Kidney (tissue), 13 donors: ENCODE measurements at regions not wholly inside any gene's neighbourhood (a gene's known extent, or its start where the extent isn't known, plus 50 kb on each side); places are given as distances from the start of the nearest gene placed in this dataset.

Source experiments
- DNase-seq, 5 donors: peaks; one replicate each; pipeline ENCODE4 v3.0.0-alpha.2; 2013 to 2020
- FAIRE-seq: peaks from 2 replicates; lab custom pipeline; 2012; peaks lifted over from hg19 to GRCh38; lab: Jason Lieb, UNC
- H3K27ac ChIP-seq, 2 donors: one replicate each; pipeline ENCODE4 v1.7.0; 2013; ENCODE audit warnings: low read depth in 2 of 2, low read length in 2 of 2, inconsistent platforms in 1 of 2
- H3K27me3 ChIP-seq: one replicate; pipeline ENCODE4 v1.7.1; 2013; ENCODE audit warnings: low read length, inconsistent platforms; ENCODE audit not compliant: control insufficient read depth, insufficient read depth
- H3K36me3 ChIP-seq, 3 donors: one replicate each; pipeline versions ENCODE4 v1.7.0 to v1.7.1; 2013; ENCODE audit warnings: low read length in 3 of 3, control low read depth in 1 of 3, inconsistent platforms in 1 of 3; ENCODE audit not compliant: insufficient read depth in 3 of 3, control insufficient read depth in 2 of 3
- H3K4me1 ChIP-seq, 3 donors: one replicate each; pipeline versions ENCODE4 v1.7.0 to v1.7.1; 2013; ENCODE audit warnings: low read length in 3 of 3, inconsistent platforms in 1 of 3, low read depth in 1 of 3; ENCODE audit not compliant: control insufficient read depth in 2 of 3, insufficient read depth in 2 of 3
- H3K4me3 ChIP-seq, 3 donors: one replicate each; pipeline versions ENCODE4 v1.7.0 to v1.8.1; 2013; ENCODE audit warnings: low read length in 3 of 3, control low read depth in 1 of 3, inconsistent platforms in 1 of 3
- H3K9ac ChIP-seq, 3 donors: one replicate each; pipeline versions ENCODE4 v1.7.0 to v1.7.1; 2013; ENCODE audit warnings: low read length in 3 of 3, control low read depth in 1 of 3, inconsistent platforms in 1 of 3
- H3K9me3 ChIP-seq, 3 donors: one replicate each; pipeline versions ENCODE4 v1.7.0 to v1.7.1; 2013; ENCODE audit warnings: low read length in 3 of 3, control low read depth in 1 of 3, inconsistent platforms in 1 of 3; ENCODE audit not compliant: control insufficient read depth in 2 of 3, insufficient read depth in 1 of 3
- intact Hi-C: fragments of 100-400 bp; cut with DNase I; formaldehyde crosslinking; loops from one replicate; pipeline ENCODE4 v1.11.1; 2022
- TF ChIP-seq, protein P1 (sequence below): IDR thresholded peaks from 3 replicates; pipeline ENCODE4 v1.5.1; 2012; ENCODE audit warnings: mild to moderate bottlenecking, moderate library complexity, borderline replicate concordance; ENCODE audit not compliant: insufficient read depth; ENCODE audit errors: extremely low read depth
- donor health status: control.
- donor health status: control.
- donor health status: control.
- donor health status: control.
- donor health status: control.
- donor health status: DM: yes; HTN: yes; CAD: no.
- donor health status: Normal renal cell carcinoma (clear cell type).

DNA sequence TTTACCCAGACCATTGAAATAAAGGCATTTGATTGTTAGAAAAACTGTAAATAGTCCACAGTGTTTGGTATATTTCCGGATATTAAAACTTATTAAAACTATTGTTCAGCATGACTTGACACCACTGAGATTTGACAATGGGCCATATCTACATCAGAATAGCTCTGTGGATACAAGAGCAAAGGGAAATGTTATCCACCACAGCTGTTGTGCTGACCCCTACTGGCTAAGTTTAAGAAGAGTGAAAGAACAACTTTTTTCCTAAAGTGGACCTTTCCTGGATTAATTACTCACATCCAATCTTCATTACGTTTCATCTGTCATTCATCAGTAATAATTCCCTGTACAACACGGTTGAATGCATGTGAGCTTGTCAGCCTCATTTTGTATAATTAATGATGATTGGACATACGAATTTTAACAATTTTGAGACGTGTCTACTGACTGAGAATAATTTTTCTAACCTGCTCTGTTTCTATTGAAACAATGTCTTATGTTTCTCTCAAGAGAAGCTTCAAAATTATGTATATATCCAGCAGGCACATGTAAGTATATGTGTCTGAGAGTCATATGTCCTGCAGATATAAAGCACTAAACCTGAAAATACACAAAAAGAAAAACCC lies 1952.6 kb downstream of the MAT2B start:
- no peak overlapping the region for H3K9ac ChIP-seq
- TF ChIP-seq, protein P1, sequence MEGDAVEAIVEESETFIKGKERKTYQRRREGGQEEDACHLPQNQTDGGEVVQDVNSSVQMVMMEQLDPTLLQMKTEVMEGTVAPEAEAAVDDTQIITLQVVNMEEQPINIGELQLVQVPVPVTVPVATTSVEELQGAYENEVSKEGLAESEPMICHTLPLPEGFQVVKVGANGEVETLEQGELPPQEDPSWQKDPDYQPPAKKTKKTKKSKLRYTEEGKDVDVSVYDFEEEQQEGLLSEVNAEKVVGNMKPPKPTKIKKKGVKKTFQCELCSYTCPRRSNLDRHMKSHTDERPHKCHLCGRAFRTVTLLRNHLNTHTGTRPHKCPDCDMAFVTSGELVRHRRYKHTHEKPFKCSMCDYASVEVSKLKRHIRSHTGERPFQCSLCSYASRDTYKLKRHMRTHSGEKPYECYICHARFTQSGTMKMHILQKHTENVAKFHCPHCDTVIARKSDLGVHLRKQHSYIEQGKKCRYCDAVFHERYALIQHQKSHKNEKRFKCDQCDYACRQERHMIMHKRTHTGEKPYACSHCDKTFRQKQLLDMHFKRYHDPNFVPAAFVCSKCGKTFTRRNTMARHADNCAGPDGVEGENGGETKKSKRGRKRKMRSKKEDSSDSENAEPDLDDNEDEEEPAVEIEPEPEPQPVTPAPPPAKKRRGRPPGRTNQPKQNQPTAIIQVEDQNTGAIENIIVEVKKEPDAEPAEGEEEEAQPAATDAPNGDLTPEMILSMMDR = peak; percentile 30
- no peaks in the 10 kb centered on the region for H3K36me3 ChIP-seq
- H3K4me1 ChIP-seq = no peaks in the 10 kb centered on the region
- H3K27ac ChIP-seq = no peak overlapping the region
- H3K27me3 ChIP-seq = no peaks in the 10 kb centered on the region
- no peak overlapping the region for H3K4me3 ChIP-seq
- DNase-seq (peak in 2 of 5 donors; percentile 38 to 67), FAIRE-seq (no peak)
- no peaks in the 10 kb centered on the region for H3K9me3 ChIP-seq
- intact Hi-C loops = no loop called here

DNA sequence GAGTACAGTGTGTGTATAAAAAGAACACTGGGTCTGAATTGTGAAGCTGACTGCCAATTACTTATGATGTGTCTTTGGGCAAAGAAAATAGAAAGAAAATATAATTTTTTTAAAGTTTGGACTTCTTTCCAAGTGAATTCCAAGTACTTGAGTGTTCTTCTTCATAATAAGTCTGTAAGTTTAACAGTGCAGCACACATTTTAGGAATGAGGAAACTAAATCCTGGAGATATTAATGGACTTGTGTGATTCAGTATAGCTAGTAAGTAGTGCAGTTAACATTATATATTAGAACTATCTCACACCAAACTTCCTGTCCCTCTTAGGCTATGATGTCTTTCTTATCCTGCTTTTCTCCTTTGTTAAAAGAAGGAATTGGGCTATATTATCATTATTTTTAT lies 1953.8 kb downstream of the MAT2B start:
- Histone ChIP-seq H3K9ac (no peak overlapping the region), H3K4me1 (no peaks in the 10 kb centered on the region), H3K27me3 (no peaks in the 10 kb centered on the region), H3K9me3 (no peaks in the 10 kb centered on the region), H3K36me3 (no peaks in the 10 kb centered on the region), H3K4me3 (no peak overlapping the region), H3K27ac (no peak overlapping the region)
- TF ChIP-seq, protein P1 = no peak
- FAIRE-seq (no peak), DNase-seq (no peak)
- intact Hi-C loops = no loop called here

DNA sequence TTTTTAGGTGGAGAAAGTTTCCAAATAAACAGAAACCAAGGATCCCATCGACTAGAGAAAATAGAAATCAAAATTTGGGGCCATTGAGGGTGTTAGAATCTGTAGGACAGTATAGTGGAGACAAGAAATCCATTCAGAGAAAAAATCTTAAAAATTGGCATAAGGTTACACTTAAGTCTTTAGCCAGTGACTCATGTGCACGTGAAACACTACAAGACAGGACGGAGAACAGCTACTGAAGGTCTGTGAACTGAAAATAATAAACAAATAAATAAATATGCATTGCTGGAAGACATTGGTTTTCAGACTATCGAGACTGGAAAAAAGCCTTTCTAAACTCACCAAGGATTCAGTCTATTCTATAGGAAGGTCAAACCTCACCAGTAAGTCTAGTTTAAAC lies 1955.5 kb downstream of the MAT2B start:
- Histone ChIP-seq H3K27me3 (no peaks in the 10 kb centered on the region), H3K4me3 (no peak overlapping the region), H3K4me1 (no peaks in the 10 kb centered on the region), H3K9me3 (no peaks in the 10 kb centered on the region), H3K27ac (no peak overlapping the region), H3K36me3 (no peaks in the 10 kb centered on the region), H3K9ac (no peak overlapping the region)
- FAIRE-seq (no peak), DNase-seq (no peak)
- TF ChIP-seq, protein P1 = no peak
- intact Hi-C loops = no loop called here

DNA sequence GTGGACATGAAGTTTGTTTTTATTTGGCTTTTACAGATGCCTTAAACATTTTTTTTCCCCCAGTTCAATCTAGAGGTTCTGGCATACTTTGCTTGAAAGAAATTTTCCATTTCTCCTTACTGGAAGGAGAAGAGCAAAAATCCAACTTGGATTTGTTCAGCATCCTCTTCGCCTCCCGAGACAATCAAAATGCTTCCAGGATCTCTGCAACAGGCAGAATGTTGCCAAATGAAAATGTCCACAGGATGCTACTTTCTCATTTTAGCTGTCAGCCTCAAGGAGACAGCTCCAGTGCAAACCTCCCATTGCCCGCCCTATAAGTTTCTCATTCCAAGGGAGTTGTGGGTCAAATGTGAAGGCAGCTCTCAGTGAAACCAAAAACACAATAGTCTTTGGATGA lies 1972.1 kb downstream of the MAT2B start:
- no peak overlapping the region for H3K4me3 ChIP-seq
- no peaks in the 10 kb centered on the region for H3K36me3 ChIP-seq
- TF ChIP-seq, protein P1 = no peak
- intact Hi-C loops = no loop called here
- H3K27ac ChIP-seq = no peak overlapping the region
- no peaks in the 10 kb centered on the region for H3K9me3 ChIP-seq
- no peaks in the 10 kb centered on the region for H3K27me3 ChIP-seq
- H3K4me1 ChIP-seq = no peaks in the 10 kb centered on the region
- DNase-seq = no peak
- FAIRE-seq = no peak
- H3K9ac ChIP-seq = no peak overlapping the region
